Astrocyte (in vitro differentiated cells and primary cell): ENCODE measurements at regions not wholly inside any gene's neighbourhood (a gene's known extent, or its start where the extent isn't known, plus 50 kb on each side); places are given as distances from the start of the nearest gene placed in this dataset.

Experiments
- CTCF ChIP-seq: IDR thresholded peaks from 2 replicates; pipeline ENCODE4 v1.5.1; 2011; ENCODE audit warnings: low read depth, mild to moderate bottlenecking, inconsistent platforms, low read length, moderate library complexity; ENCODE audit not compliant: insufficient read depth
- EZH2 ChIP-seq: IDR thresholded peaks from 2 replicates; pipeline ENCODE4 v1.6.1; 2012; ENCODE audit warnings: mild to moderate bottlenecking, low read length, inconsistent platforms; ENCODE audit not compliant: insufficient read depth

- TF ChIP-seq EZH2 (no peak), CTCF (no peak)
Measured at GRCh38 chr9:73446306-73446705, 294.6 kb downstream of the ANXA1 start.
